ENCODE measurements at regions not wholly inside any gene's neighbourhood (a gene's known extent, or its start where the extent isn't known, plus 50 kb on each side); places are given as distances from the start of the nearest gene placed in this dataset.

DNA sequence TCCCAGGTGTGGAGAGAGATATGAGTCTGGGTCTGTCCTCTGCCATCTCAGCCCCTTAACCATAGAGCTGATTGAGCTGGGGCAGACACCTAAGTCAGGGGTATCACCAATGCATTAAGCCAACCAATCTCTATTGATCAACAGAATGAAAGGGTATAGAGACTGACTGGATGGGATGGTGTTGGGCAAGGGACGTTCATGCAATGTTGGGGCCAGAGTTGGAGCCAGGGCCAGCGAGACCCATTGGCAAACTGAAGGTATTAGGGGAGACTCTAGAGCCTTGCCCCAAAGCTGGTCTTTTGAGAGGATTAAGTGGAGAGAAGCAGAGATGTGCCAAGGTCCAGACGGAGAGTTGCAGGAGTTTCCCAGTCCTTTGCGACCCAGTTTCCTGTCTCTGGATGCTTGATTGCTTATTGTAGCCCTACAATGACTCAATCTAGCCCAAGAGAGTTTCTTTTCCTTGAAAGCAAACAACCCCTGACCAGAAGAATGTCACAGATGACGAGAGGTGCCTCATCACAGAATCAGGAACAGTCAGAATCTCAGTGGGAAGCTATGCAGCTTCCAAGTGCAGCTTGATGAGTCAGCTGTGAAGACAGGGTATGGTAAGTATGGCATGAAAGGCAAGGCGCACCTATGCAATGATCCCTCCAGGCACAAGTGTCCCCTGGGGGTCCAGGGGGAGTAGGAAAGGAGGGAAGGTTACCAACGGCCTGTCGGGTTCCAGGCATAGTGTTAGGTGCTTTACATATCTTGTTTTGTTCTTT is 137.2 kb downstream of the UTP18 start:
- no peak for TF ChIP-seq POLR2AphosphoS5 (IDR thresholded peaks at IDR 0.05; ENCODE audit: borderline replicate concordance, low read depth, low read length)
- no peak for TF ChIP-seq EZH2 (IDR thresholded peaks at IDR 0.05)
- TF ChIP-seq FOXP2 (optimal IDR thresholded peaks at IDR 0.05; ENCODE audit: control extremely low read depth, extremely low read length, insufficient read depth): no peak
